Naive thymus-derived CD8-positive, alpha-beta T cell (primary cell): ENCODE measurements at regions not wholly inside any gene's neighbourhood (a gene's known extent, or its start where the extent isn't known, plus 50 kb on each side); places are given as distances from the start of the nearest gene placed in this dataset.

Experiments used
- ATAC-seq, 2 donors: fragments of 150-1000 bp; cut with Tn5 transposase in 1 of 2; sonication (Bioruptor Pico), chemical (Tn5 transposase) in 1 of 2; 1 replicate in 1 of 2; 2 replicates in 1 of 2; pipeline ENCODE4 v1.10.0; 2021; ENCODE audit warnings: mild to moderate bottlenecking in 2 of 2, moderate library complexity in 2 of 2
- POLR2A ChIA-PET: fragments of 350-600 bp; sonication (Branson Sonifier 250); formaldehyde crosslinking; loops from one replicate; lab custom pipeline; 2021; ENCODE audit warnings: antibody characterized with exemption; lab: Charles Lee
- DNase-seq, 10 donors: peaks; one replicate each; pipeline versions ENCODE4 v3.0.0 to v3.0.0-alpha.2; 2020 to 2022
- H3K27ac Mint-ChIP-seq, 10 donors: one replicate each; pipeline ENCODE4 v1.8.0; 2020 to 2022; ENCODE audit warnings: mild to moderate bottlenecking in 10 of 10, mixed read lengths in 10 of 10, moderate library complexity in 4 of 10, inconsistent platforms in 1 of 10
- H3K27me3 Mint-ChIP-seq, 5 donors: one replicate each; pipeline ENCODE4 v1.8.0; 2021 to 2022; ENCODE audit warnings: mixed read lengths in 5 of 5
- H3K36me3 Mint-ChIP-seq, 3 donors: one replicate each; pipeline ENCODE4 v1.8.0; 2020 to 2022; ENCODE audit warnings: mixed read lengths in 3 of 3, mild to moderate bottlenecking in 2 of 3, inconsistent platforms in 1 of 3
- H3K4me1 Mint-ChIP-seq, 4 donors: one replicate each; pipeline ENCODE4 v1.8.0; 2021 to 2022; ENCODE audit warnings: mixed read lengths in 4 of 4
- H3K4me3 Mint-ChIP-seq, 10 donors: one replicate each; pipeline ENCODE4 v1.8.0; 2020 to 2022; ENCODE audit warnings: mild to moderate bottlenecking in 10 of 10, mixed read lengths in 10 of 10, moderate library complexity in 6 of 10, inconsistent platforms in 1 of 10
- H3K9me3 Mint-ChIP-seq, 9 donors: one replicate each; pipeline ENCODE4 v1.8.0; 2020 to 2022; ENCODE audit warnings: mixed read lengths in 9 of 9, mild to moderate bottlenecking in 3 of 9, inconsistent platforms in 1 of 9, moderate library complexity in 1 of 9

DNA sequence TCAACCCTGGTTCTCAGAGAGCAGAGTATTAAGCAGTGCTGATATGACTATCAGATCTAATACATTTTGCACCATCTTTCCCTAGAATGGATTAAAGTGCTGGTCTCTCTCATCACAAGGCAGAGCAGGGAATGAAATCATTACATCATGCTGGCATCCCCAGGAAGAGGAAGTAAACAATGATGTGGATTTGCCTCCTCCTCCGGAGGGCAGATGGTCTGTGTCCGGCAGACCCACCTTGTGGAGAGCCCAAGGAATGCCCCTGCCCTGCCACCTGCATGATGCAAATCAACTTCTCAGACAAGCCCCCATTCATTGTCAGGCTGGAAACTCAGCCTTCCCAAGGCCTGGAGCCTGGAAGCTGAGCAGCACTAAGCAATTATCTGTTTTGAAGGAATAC, 1149.1 kb downstream of the VRK1 start:
- Mint-ChIP-seq H3K4me1 (peaks cover 10 to 46% (median 30%) of the 10 kb centered on the region in 4 donors), H3K4me3 (no peak overlapping the region), H3K27me3 (no peaks in the 10 kb centered on the region), H3K9me3 (peaks cover 0 to 6% (median 0%) of the 10 kb centered on the region in 9 donors), H3K36me3 (peaks cover 4 to 74% (median 65%) of the 10 kb centered on the region in 3 donors), H3K27ac (peak overlapping the region in 1 of 10 donors; percentile 66)
- POLR2A ChIA-PET, result no interaction called here
- DNase-seq (no peak), ATAC-seq (no peak)

GRCh38 chr14:97946641-97947040, 1149.5 kb downstream of the VRK1 start:
- Mint-ChIP-seq H3K27ac (peak overlapping the region in 3 of 10 donors; percentile 13 to 66 (median 21)), H3K36me3 (peaks cover 4 to 73% (median 65%) of the 10 kb centered on the region in 3 donors)
- POLR2A ChIA-PET, result no interaction called here

GRCh38 chr14:97948841-97949240, 1151.7 kb downstream of the VRK1 start:
- peaks cover 4 to 63% (median 61%) of the 10 kb centered on the region in 3 donors for H3K36me3 Mint-ChIP-seq
- no peak for DNase-seq
- POLR2A ChIA-PET, result no interaction called here
- no peaks in the 10 kb centered on the region for H3K9me3 Mint-ChIP-seq
- H3K27ac Mint-ChIP-seq, result peak overlapping the region in 1 of 10 donors; percentile 21
- no peak for ATAC-seq
- H3K27me3 Mint-ChIP-seq, result no peaks in the 10 kb centered on the region
- H3K4me3 Mint-ChIP-seq, result no peak overlapping the region
- H3K4me1 Mint-ChIP-seq, result peaks cover 18 to 69% (median 45%) of the 10 kb centered on the region in 4 donors

More at GRCh38 chr14:97946641-97947040, 1149.5 kb downstream of the VRK1 start:
- Mint-ChIP-seq H3K4me3 (no peak overlapping the region), H3K9me3 (peaks cover 0 to 6% (median 0%) of the 10 kb centered on the region in 9 donors), H3K4me1 (peaks cover 12 to 50% (median 32%) of the 10 kb centered on the region in 4 donors), H3K27me3 (no peaks in the 10 kb centered on the region)
- no peak for DNase-seq
- ATAC-seq, result no peak

GRCh38 chr14:97956581-97957340, 1159.6 kb downstream of the VRK1 start:
- Mint-ChIP-seq H3K4me1 (peaks cover 16 to 64% (median 50%) of the 10 kb centered on the region in 4 donors), H3K36me3 (peaks cover 51 to 82% (median 71%) of the 10 kb centered on the region in 3 donors), H3K9me3 (peaks cover 0 to 8% (median 3%) of the 10 kb centered on the region in 9 donors), H3K4me3 (no peak overlapping the region), H3K27ac (peak overlapping the region in 2 of 10 donors; percentile 5 to 42), H3K27me3 (no peaks in the 10 kb centered on the region)
- ATAC-seq (no peak), DNase-seq (no peak)
- POLR2A ChIA-PET, result interaction anchor here (1.4 kb wide), 1 partner anchor 12 kb away, joined by 3 read pairs; no protein-coding TSS in a partner anchor

DNA sequence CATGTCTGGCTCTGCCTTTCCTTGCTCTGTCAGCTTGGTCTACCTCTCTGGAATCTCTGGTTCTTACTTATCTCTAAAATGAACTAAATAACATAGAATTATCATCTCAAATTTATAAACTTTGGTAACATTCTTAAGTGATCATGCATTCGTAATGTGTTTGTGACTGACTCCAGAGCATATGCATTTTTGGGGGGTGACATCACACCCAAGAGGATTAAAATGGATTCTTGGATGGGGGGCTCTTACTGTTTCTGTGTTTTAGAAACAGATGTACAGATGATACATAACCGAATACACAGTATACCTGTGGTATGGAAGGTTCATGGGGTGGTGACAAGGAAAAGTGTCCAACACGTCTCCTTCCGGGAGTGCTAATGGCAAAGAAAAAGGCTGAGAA, 1162.1 kb downstream of the VRK1 start:
- H3K4me1 Mint-ChIP-seq, result peaks cover 28 to 68% (median 56%) of the 10 kb centered on the region in 4 donors
- H3K9me3 Mint-ChIP-seq, result peaks cover 0 to 8% (median 3%) of the 10 kb centered on the region in 9 donors
- peaks cover 52 to 94% (median 80%) of the 10 kb centered on the region in 3 donors for H3K36me3 Mint-ChIP-seq
- H3K4me3 Mint-ChIP-seq, result no peak overlapping the region
- no peaks in the 10 kb centered on the region for H3K27me3 Mint-ChIP-seq
- POLR2A ChIA-PET, result interaction anchor here (0.7 kb wide), 1 partner anchor 50 kb away, joined by 3 read pairs; no protein-coding TSS in a partner anchor
- ATAC-seq, result no peak
- H3K27ac Mint-ChIP-seq, result peak overlapping the region in 1 of 10 donors; percentile 16
- no peak for DNase-seq

GRCh38 chr14:97960436-97960835, 1163.3 kb downstream of the VRK1 start:
- POLR2A ChIA-PET, result no interaction called here
- no peak overlapping the region for H3K27ac Mint-ChIP-seq
- DNase-seq (no peak), ATAC-seq (no peak)
- H3K4me3 Mint-ChIP-seq, result no peak overlapping the region
- peaks cover 0 to 8% (median 3%) of the 10 kb centered on the region in 9 donors for H3K9me3 Mint-ChIP-seq
- H3K27me3 Mint-ChIP-seq, result no peaks in the 10 kb centered on the region
- peaks cover 36 to 69% (median 56%) of the 10 kb centered on the region in 4 donors for H3K4me1 Mint-ChIP-seq
- peaks cover 45 to 93% (median 84%) of the 10 kb centered on the region in 3 donors for H3K36me3 Mint-ChIP-seq

GRCh38 chr14:97970222-97970621, 1173.0 kb downstream of the VRK1 start:
- POLR2A ChIA-PET, result no interaction called here
- no peaks in the 10 kb centered on the region for H3K27me3 Mint-ChIP-seq
- peaks cover 36 to 67% (median 62%) of the 10 kb centered on the region in 3 donors for H3K36me3 Mint-ChIP-seq
- peak overlapping the region in 8 of 10 donors; percentile 3 to 70 (median 38) for H3K4me3 Mint-ChIP-seq
- peaks cover 60 to 97% (median 92%) of the 10 kb centered on the region in 4 donors for H3K4me1 Mint-ChIP-seq
- H3K27ac Mint-ChIP-seq, result peak overlapping the region; percentile 72 to 96 (median 92)
- DNase-seq, result no peak
- H3K9me3 Mint-ChIP-seq, result peaks cover 0 to 24% (median 3%) of the 10 kb centered on the region in 9 donors
- ATAC-seq, result no peak

DNA sequence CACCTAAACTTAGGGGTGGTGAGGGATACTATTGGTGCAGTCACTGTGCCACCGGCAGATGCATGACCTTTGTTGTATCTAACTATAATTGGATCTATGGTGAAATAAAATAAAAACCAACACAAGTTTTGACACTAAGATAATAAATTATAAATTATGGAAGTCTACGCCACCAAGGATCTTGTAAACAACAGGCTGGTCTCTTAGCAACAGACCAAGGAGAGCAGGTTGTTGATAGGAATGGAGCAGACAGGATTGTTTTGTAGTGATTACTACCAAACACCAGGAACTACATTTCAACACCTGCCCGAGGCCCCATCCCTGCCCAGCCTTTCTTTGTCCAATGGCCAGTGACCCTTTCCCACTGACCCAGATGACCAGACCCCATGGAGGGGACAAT, 1178.0 kb downstream of the VRK1 start:
- H3K4me3 Mint-ChIP-seq, result peak overlapping the region; percentile 90 to 98 (median 94)
- H3K27me3 Mint-ChIP-seq, result no peaks in the 10 kb centered on the region
- H3K27ac Mint-ChIP-seq, result peak overlapping the region; percentile 86 to 98 (median 96)
- ATAC-seq (no peak), DNase-seq (peak in 2 of 10 donors; percentile 14 to 33)
- H3K36me3 Mint-ChIP-seq, result peaks cover 23 to 31% (median 29%) of the 10 kb centered on the region in 3 donors
- POLR2A ChIA-PET, result interaction anchor here (1.1 to 1.7 kb wide), 2 partner anchors 161 to 198 kb away, joined by 4 to 6 read pairs; no protein-coding TSS in a partner anchor
- H3K4me1 Mint-ChIP-seq, result peaks cover 53 to 90% (median 73%) of the 10 kb centered on the region in 4 donors
- peaks cover 0 to 21% (median 3%) of the 10 kb centered on the region in 9 donors for H3K9me3 Mint-ChIP-seq

DNA sequence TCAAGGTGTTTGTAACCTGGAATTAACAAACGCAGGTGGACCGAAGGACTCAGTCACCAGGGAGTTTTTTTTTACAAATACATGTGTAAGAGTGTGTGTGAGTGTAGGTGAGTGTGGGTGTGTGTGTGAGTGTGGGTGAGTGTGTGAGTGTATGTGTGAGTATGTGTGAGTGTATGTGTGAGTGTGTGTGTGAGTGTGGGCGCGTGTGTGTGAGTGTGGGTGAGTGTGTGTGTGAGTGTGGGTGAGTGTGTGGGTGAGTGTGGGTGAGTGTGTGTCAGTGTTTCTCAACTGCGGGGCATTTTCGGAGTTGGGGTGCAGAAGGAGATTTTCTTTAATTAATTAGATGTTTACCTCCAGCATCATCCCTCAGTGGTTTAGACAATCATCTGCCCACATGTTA, 1178.8 kb downstream of the VRK1 start:
- peaks cover 23 to 27% (median 24%) of the 10 kb centered on the region in 3 donors for H3K36me3 Mint-ChIP-seq

DNA sequence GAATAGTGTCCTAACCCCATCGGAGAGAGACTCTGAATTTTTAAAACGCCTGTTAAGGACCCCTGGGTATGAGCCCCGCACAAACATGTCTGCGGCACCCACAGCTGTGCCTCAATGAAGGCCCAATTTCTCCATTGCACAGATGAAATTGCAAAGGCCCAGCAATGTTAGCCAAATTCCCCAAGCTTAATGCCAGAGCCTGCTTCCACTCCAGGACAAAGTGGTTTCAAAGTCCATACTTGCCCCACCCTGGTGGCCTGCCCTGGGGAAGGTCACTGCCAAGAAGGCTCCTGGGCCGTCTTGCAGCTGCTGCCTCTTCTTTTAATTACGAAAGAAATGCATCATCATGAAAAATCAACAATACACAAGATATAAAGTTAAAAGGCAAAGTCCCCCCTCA, 1179.7 kb downstream of the VRK1 start:
- peak in 4 of 10 donors; percentile 19 to 31 (median 25) for DNase-seq
- Mint-ChIP-seq H3K36me3 (peaks cover 21 to 26% (median 24%) of the 10 kb centered on the region in 3 donors), H3K4me1 (peaks cover 42 to 85% (median 62%) of the 10 kb centered on the region in 4 donors)

More for the DNA sequence above, 1178.8 kb downstream of the VRK1 start:
- Mint-ChIP-seq H3K27ac (peak overlapping the region; percentile 86 to 98 (median 96)), H3K27me3 (no peaks in the 10 kb centered on the region), H3K9me3 (peaks cover 0 to 14% (median 3%) of the 10 kb centered on the region in 9 donors), H3K4me3 (peak overlapping the region; percentile 90 to 98 (median 94)), H3K4me1 (peaks cover 48 to 85% (median 67%) of the 10 kb centered on the region in 4 donors)
- ATAC-seq, result no peak
- DNase-seq, result no peak
- POLR2A ChIA-PET, result interaction anchor here (1.0 to 4.2 kb wide), 10 partner anchors 41 to 1296 kb away, joined by 3 to 155 read pairs (median 14); partner anchors contain the start of gene BCL11B

GRCh38 chr14:97977651-97978261, 1180.6 kb downstream of the VRK1 start:
- peak; percentile 80 to 83 for ATAC-seq
- POLR2A ChIA-PET, result interaction anchor here (0.5 to 6.6 kb wide), 49 partner anchors 9 to 1297 kb away, joined by 3 to 155 read pairs (median 5); partner anchors contain the start of gene BCL11B
- peaks cover 0 to 3% (median 0%) of the 10 kb centered on the region in 9 donors for H3K9me3 Mint-ChIP-seq
- peaks cover 17 to 24% (median 17%) of the 10 kb centered on the region in 3 donors for H3K36me3 Mint-ChIP-seq
- peak; percentile 66 to 88 (median 77) for DNase-seq
- H3K4me3 Mint-ChIP-seq, result peak overlapping the region; percentile 90 to 98 (median 94)
- H3K27me3 Mint-ChIP-seq, result no peaks in the 10 kb centered on the region
- peak overlapping the region; percentile 86 to 98 (median 96) for H3K27ac Mint-ChIP-seq
- H3K4me1 Mint-ChIP-seq, result peaks cover 41 to 82% (median 53%) of the 10 kb centered on the region in 4 donors

More for the DNA sequence above, 1179.7 kb downstream of the VRK1 start:
- Mint-ChIP-seq H3K9me3 (peaks cover 0 to 5% (median 2%) of the 10 kb centered on the region in 9 donors), H3K4me3 (peak overlapping the region; percentile 90 to 98 (median 94)), H3K27me3 (no peaks in the 10 kb centered on the region), H3K27ac (peak overlapping the region; percentile 86 to 98 (median 96))
- ATAC-seq, result no peak
- POLR2A ChIA-PET, result interaction anchor here (0.6 to 6.6 kb wide), 27 partner anchors 10 to 1295 kb away, joined by 3 to 155 read pairs (median 5); partner anchors contain the start of gene BCL11B

GRCh38 chr14:97978341-97978740, 1181.2 kb downstream of the VRK1 start:
- peak overlapping the region; percentile 90 to 98 (median 94) for H3K4me3 Mint-ChIP-seq
- ATAC-seq, result peak; percentile 69 to 75
- peak overlapping the region; percentile 86 to 98 (median 96) for H3K27ac Mint-ChIP-seq
- no peaks in the 10 kb centered on the region for H3K27me3 Mint-ChIP-seq
- DNase-seq, result peak; percentile 62 to 84 (median 71)
- peaks cover 0 to 1% (median 0%) of the 10 kb centered on the region in 9 donors for H3K9me3 Mint-ChIP-seq
- H3K4me1 Mint-ChIP-seq, result peaks cover 39 to 78% (median 47%) of the 10 kb centered on the region in 4 donors
- H3K36me3 Mint-ChIP-seq, result peaks cover 11 to 24% (median 12%) of the 10 kb centered on the region in 3 donors
- POLR2A ChIA-PET, result interaction anchor here (0.6 to 6.6 kb wide), 42 partner anchors 13 to 1296 kb away, joined by 3 to 155 read pairs (median 5); partner anchors contain the start of gene BCL11B
